ENCODE measurements at regions not wholly inside any gene's neighbourhood (a gene's known extent, or its start where the extent isn't known, plus 50 kb on each side); places are given as distances from the start of the nearest gene placed in this dataset.

DNA sequence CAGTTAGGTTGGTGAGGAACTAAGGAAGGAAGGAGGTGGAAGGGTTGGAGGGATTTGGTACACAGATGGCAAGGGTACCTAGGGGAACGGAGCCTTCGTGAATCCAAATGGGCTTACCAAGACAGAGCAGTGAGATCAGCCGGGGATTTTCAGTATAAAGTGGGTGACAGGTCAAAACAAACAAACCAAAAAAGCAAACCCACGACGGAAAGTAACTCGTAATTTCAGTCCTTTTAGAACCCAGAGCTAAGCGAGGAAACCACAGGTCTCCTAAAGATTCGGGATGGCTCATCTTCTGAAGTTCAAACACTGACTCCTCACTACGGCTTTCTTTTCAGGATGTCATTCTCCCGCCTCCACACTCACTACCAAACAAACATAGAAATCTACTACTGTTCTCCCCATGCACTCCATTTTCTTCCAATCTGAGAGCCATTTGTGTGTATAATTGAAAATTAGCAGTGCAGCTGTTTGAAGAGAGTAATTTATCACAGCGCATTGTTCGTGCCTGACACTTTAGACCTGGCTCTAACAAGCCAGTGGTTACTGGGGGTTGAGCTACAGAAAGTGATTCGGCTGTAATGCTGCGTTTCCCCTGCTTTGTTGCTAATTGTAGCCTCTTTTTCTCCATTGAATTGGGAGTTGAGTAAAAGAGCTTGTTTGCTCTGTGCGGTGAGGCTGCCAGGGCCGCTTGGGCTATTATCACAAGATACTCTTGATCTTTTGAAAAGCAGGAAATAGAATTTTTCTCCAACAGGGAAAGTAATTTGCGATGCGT lies 64.7 kb upstream of the CCDC39 start:
- in situ Hi-C loops (cut with MboI; ENCODE audit: low pct_unique_long_range_greater_than_20kb, low sequenced_read_pairs, unreplicated experiment), result no loop called here
- TF ChIP-seq, protein P1, sequence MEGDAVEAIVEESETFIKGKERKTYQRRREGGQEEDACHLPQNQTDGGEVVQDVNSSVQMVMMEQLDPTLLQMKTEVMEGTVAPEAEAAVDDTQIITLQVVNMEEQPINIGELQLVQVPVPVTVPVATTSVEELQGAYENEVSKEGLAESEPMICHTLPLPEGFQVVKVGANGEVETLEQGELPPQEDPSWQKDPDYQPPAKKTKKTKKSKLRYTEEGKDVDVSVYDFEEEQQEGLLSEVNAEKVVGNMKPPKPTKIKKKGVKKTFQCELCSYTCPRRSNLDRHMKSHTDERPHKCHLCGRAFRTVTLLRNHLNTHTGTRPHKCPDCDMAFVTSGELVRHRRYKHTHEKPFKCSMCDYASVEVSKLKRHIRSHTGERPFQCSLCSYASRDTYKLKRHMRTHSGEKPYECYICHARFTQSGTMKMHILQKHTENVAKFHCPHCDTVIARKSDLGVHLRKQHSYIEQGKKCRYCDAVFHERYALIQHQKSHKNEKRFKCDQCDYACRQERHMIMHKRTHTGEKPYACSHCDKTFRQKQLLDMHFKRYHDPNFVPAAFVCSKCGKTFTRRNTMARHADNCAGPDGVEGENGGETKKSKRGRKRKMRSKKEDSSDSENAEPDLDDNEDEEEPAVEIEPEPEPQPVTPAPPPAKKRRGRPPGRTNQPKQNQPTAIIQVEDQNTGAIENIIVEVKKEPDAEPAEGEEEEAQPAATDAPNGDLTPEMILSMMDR (IDR thresholded peaks at IDR 0.05; ENCODE audit: extremely low read depth, insufficient read depth, missing control alignments), result no peak
- no peak for DNase-seq (ENCODE audit: low spot score)

DNA sequence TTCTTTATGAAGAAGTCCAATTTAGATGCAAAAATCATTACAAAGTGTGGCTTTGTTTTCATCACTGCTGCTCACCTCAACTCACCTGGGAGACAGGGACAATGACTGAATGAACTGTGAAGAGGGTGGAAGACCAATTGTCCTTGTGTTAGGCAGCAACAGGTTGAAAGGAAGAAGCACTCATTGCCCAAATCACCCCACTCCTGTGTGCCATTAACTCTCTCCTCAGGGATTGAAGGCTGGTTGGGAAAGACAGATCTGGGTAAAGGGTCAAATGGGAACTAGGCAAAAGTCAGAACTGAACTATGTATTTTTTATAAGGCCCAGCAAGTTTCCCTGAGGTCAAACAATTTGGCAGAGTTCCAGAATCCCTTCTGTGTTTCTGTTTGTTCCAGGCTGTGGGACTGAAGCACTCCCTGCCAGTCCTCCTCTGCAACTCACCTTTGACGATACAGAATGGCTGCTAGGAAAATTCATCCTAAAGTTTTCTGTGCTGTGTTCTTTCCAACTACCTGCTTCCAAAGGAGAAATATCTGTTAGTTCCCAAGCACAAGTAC lies 68.6 kb upstream of the CCDC39 start:
- in situ Hi-C loops (cut with MboI; ENCODE audit: low pct_unique_long_range_greater_than_20kb, low sequenced_read_pairs, unreplicated experiment), result no loop called here
- no peak for DNase-seq (ENCODE audit: low spot score)
- TF ChIP-seq, protein P1 (IDR thresholded peaks at IDR 0.05; ENCODE audit: extremely low read depth, insufficient read depth, missing control alignments), result no peak

DNA sequence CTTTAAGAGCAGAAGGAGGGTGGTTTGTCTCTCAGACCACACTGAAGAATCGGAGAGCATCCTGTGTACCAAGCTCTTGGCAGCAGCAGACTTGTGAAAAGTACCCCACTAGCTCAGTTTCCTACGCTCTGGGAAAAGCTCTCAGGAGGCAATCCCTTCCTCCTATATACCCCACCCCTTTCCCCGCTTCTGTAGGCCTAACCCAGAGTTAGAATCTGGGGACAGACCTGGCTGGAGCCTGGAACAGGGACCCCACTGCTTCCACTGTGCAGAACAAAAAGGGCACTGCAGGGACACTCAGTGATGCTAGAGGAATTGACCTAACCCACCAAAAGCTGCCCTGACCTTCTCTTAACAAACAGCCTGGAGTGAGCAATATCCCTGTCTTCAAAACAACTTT lies 70.0 kb upstream of the CCDC39 start:
- DNase-seq (ENCODE audit: low spot score), result no peak
- in situ Hi-C loops (cut with MboI; ENCODE audit: low pct_unique_long_range_greater_than_20kb, low sequenced_read_pairs, unreplicated experiment), result no loop called here
- TF ChIP-seq, protein P1 (IDR thresholded peaks at IDR 0.05; ENCODE audit: extremely low read depth, insufficient read depth, missing control alignments), result no peak

DNA sequence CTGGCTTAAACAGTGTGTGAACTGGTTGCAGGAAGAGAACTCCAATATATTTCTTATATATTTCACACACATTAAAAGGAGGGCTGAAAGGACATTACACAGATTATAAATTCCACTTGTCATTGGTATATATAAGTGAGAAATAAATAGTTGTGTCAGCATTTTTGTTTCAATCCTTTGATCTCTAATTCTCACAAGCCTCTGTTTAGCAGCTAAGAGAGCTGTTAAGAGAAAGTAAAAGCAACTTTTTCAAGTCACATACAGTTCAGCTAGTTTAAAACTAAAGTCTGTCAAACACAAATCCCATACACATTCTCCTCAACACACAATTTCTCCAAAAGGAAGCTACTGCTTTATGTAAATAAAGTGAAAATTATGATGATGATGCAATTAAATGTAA lies 70.5 kb upstream of the CCDC39 start:
- TF ChIP-seq, protein P1 (IDR thresholded peaks at IDR 0.05; ENCODE audit: extremely low read depth, insufficient read depth, missing control alignments), result no peak
- DNase-seq (ENCODE audit: low spot score), result no peak

DNA sequence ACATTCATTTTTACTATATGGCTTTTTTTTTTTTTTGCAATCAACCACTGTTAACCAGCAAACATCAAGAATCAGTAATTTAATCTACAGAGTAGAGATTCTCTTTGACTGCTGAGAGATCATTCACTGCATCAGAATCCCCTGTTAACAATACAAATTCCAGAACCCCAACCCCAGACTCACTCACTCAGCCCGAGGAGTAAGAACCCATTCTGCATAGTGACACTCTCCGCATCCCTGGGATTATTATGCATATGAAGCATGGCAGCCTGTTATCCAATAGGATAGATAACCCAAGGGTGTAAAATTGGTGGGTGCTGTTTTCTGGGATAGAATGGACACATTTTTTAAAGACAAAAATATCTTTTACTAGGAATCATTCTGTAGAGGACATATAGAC lies 76.3 kb upstream of the CCDC39 start:
- TF ChIP-seq, protein P1 (IDR thresholded peaks at IDR 0.05; ENCODE audit: extremely low read depth, insufficient read depth, missing control alignments), result no peak
- in situ Hi-C loops (cut with MboI; ENCODE audit: low pct_unique_long_range_greater_than_20kb, low sequenced_read_pairs, unreplicated experiment), result no loop called here
- no peak for DNase-seq (ENCODE audit: low spot score)

More for the DNA sequence above, 70.5 kb upstream of the CCDC39 start:
- in situ Hi-C loops (cut with MboI; ENCODE audit: low pct_unique_long_range_greater_than_20kb, low sequenced_read_pairs, unreplicated experiment), result no loop called here

DNA sequence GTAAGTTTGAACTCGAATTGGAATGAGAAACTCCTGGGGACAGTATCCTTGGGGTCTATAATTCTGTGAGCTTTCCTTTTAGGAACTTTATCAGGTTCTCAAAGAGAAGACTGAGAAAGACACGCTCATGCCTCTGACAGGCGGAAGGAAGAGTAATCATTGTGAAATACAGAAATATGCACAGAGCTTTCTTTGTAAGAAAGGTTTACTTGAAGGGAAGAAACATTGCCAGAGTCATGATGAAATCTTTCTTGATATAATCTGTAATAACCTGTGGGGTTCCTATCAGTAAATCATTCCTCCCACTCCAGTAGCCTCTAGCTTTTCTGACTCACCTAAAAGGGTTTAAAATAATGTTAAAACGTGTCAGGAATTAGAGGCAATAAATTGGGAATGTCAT lies 83.6 kb upstream of the CCDC39 start:
- DNase-seq (ENCODE audit: low spot score), result no peak
- in situ Hi-C loops (cut with MboI; ENCODE audit: low pct_unique_long_range_greater_than_20kb, low sequenced_read_pairs, unreplicated experiment), result no loop called here
- TF ChIP-seq, protein P1 (IDR thresholded peaks at IDR 0.05; ENCODE audit: extremely low read depth, insufficient read depth, missing control alignments), result no peak

All from GM13977 (cell line).